ENCODE measurements at regions not wholly inside any gene's neighbourhood (a gene's known extent, or its start where the extent isn't known, plus 50 kb on each side); places are given as distances from the start of the nearest gene placed in this dataset.

DNA sequence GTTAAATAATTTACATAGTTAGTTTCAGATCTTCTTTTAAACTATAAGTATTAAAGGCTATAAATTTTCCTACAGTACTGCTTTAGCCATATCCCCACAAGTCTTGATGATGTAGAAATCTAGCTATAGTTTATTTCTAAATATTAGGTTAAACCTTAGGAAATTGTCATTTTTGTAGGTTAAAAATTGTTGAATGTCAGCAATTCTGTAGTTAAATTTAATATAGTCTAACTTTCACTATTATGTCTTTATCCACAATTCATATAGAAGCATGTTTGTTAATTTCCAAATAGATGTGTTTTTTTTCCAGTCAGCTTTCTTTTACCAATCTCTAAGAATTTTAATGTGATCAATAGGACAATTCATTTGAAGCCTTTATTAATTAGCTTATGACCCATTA lies 199.7 kb downstream of the ETAA1 start:
- intact Hi-C loops (cut with DNase I): no loop called here
- no peak for DNase-seq
- Histone ChIP-seq H3K36me3 (no peaks in the 10 kb centered on the region), H3K9me3 (no peaks in the 10 kb centered on the region), H3K4me1 (no peaks in the 10 kb centered on the region), H3K27ac (no peak overlapping the region), H3K27me3 (no peaks in the 10 kb centered on the region), H3K4me3 (replicated peaks in 1 of 3) (no peak overlapping the region)
- TF ChIP-seq, protein P1, sequence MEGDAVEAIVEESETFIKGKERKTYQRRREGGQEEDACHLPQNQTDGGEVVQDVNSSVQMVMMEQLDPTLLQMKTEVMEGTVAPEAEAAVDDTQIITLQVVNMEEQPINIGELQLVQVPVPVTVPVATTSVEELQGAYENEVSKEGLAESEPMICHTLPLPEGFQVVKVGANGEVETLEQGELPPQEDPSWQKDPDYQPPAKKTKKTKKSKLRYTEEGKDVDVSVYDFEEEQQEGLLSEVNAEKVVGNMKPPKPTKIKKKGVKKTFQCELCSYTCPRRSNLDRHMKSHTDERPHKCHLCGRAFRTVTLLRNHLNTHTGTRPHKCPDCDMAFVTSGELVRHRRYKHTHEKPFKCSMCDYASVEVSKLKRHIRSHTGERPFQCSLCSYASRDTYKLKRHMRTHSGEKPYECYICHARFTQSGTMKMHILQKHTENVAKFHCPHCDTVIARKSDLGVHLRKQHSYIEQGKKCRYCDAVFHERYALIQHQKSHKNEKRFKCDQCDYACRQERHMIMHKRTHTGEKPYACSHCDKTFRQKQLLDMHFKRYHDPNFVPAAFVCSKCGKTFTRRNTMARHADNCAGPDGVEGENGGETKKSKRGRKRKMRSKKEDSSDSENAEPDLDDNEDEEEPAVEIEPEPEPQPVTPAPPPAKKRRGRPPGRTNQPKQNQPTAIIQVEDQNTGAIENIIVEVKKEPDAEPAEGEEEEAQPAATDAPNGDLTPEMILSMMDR (IDR thresholded peaks at IDR 0.05): no peak
- no peak for TF ChIP-seq POLR2A (IDR thresholded peaks at IDR 0.05)

DNA sequence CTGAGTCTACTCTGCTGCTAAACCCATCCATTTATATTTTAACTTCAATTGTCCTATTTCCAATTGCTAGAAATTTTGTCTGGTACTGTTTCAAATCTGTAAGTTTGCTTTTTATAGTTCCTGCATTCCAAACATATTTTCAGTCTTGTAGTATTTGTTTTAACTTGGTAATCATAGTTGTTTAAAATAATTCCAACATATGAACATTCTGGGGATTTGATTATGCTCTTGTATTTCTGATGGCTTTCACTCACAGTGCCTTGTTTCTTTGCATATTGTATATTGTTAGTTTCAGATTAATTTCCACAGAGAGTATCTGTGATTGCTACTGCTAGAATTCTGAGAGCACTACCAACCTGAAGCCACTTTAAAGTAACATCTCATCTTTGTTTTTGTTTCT lies 202.4 kb downstream of the ETAA1 start:
- Histone ChIP-seq H3K27me3 (no peaks in the 10 kb centered on the region), H3K4me1 (no peaks in the 10 kb centered on the region), H3K36me3 (no peaks in the 10 kb centered on the region), H3K4me3 (replicated peaks in 1 of 3) (no peak overlapping the region), H3K27ac (no peak overlapping the region), H3K9me3 (no peaks in the 10 kb centered on the region)
- no peak for DNase-seq
- TF ChIP-seq, protein P1 (IDR thresholded peaks at IDR 0.05): no peak
- no peak for TF ChIP-seq POLR2A (IDR thresholded peaks at IDR 0.05)
- intact Hi-C loops (cut with DNase I): no loop called here

DNA sequence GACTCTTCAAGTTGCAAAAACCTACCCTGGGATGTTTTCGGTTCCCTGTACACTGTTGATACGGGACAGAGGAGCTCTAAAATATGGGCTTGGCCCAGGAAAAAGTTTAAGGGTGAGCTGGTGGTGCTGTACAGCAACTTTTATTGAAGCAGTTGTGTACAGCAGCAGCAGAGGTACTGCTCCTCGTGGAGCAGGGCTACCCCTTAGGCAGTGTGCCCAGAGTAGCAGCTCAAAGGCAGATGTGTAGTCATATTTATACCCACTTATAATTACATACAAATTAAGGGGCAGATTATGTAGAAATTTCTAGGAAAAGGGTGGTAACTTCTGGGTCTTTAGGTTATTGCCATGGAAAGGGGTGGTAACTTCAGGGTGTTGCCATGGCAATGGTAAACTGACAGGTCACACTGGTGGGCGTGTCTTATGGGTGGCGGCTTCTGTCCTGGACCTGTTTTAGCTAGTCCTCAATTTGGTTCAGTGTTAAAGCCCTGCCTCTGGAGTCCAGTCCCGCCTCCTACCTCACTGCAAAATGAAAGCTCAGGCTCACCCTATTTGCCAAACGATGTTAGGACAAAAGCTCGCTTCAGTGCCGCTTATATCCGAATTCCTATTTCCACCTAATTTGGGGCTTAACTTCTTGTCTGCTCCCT lies 203.2 kb downstream of the ETAA1 start:
- 77 to 87% methylated on average over 10 of the region's 10 CpGs for WGBS, 2 donors
- Histone ChIP-seq H3K36me3 (no peaks in the 10 kb centered on the region), H3K27me3 (no peaks in the 10 kb centered on the region), H3K9me3 (no peaks in the 10 kb centered on the region), H3K4me3 (replicated peaks in 1 of 3) (no peak overlapping the region), H3K27ac (no peak overlapping the region), H3K4me1 (no peaks in the 10 kb centered on the region)
- intact Hi-C loops (cut with DNase I): no loop called here
- DNase-seq: no peak
- TF ChIP-seq, protein P1 (IDR thresholded peaks at IDR 0.05): no peak
- no peak for TF ChIP-seq POLR2A (IDR thresholded peaks at IDR 0.05)

DNA sequence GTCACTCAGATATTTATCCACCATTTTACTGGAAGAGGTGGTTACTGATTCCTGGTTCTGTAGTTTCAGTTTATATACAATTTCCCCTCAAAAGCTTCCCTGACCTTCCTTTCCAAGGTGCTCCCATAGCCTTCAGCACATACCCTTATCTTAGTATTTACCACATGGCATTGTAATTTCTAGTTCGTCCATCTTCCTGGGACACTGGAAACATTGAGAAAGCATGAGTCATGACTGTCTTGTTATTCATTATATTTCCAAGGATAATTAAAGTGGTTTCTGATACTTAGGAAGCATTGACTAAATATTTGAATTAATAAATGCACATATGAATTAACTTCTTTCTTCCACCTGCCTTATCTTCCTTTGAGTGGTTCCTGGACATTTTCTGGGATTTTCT lies 203.8 kb downstream of the ETAA1 start:
- DNase-seq: no peak
- no peaks in the 10 kb centered on the region for H3K9me3 ChIP-seq
- TF ChIP-seq, protein P1 (IDR thresholded peaks at IDR 0.05): no peak
- TF ChIP-seq POLR2A (IDR thresholded peaks at IDR 0.05): no peak
- intact Hi-C loops (cut with DNase I): no loop called here
- no peaks in the 10 kb centered on the region for H3K36me3 ChIP-seq
- no peak overlapping the region for H3K4me3 ChIP-seq (replicated peaks in 1 of 3)
- no peaks in the 10 kb centered on the region for H3K4me1 ChIP-seq
- no peaks in the 10 kb centered on the region for H3K27me3 ChIP-seq
- 78 to 96% methylated on average over 1 of the region's 1 CpG for WGBS, 2 donors
- H3K27ac ChIP-seq: no peak overlapping the region

DNA sequence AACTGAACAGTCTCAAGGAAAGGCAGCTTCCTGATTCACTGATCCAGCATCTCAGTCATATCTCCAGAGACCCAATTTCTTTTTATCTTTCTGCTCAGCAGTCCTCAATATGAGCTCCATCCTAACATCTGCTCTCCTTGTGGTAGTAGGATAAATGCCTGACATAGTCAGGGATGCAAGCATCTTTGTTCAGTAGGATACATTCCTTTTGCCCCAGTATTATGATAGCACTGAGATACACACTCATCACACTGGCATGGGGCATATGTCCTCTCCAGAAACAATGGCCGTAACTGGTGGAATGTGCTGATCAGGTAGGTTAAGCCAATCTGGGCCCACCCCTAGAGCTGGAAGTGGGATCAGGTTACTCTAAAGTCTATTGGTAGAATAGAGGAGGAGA lies 207.2 kb downstream of the ETAA1 start:
- TF ChIP-seq, protein P1 (IDR thresholded peaks at IDR 0.05): no peak
- TF ChIP-seq POLR2A (IDR thresholded peaks at IDR 0.05): no peak
- H3K4me3 ChIP-seq (replicated peaks in 1 of 3): no peak overlapping the region
- no peak for DNase-seq
- H3K9me3 ChIP-seq: no peaks in the 10 kb centered on the region
- no peaks in the 10 kb centered on the region for H3K4me1 ChIP-seq
- no peaks in the 10 kb centered on the region for H3K27me3 ChIP-seq
- 83 to 90% methylated on average over 1 of the region's 1 CpG for WGBS, 2 donors
- H3K27ac ChIP-seq: no peak overlapping the region
- intact Hi-C loops (cut with DNase I): no loop called here
- H3K36me3 ChIP-seq: no peaks in the 10 kb centered on the region
